AG10803 (cell line): ENCODE measurements at regions not wholly inside any gene's neighbourhood (a gene's known extent, or its start where the extent isn't known, plus 50 kb on each side); places are given as distances from the start of the nearest gene placed in this dataset.

Source experiments
- DNase-seq: peaks from one replicate; pipeline ENCODE4 v3.0.0; 2010; ENCODE audit warnings: low read depth
- H3K4me3 ChIP-seq: 2 replicates; pipeline ENCODE4 v1.5.1; 2011; ENCODE audit warnings: mild to moderate bottlenecking, low read length, control low read depth
- TF ChIP-seq, protein P1 (sequence below): conservative IDR thresholded peaks from 2 replicates; pipeline ENCODE4 v1.5.1; 2011; ENCODE audit warnings: mild to moderate bottlenecking, low read length, control low read depth, inconsistent platforms

DNA sequence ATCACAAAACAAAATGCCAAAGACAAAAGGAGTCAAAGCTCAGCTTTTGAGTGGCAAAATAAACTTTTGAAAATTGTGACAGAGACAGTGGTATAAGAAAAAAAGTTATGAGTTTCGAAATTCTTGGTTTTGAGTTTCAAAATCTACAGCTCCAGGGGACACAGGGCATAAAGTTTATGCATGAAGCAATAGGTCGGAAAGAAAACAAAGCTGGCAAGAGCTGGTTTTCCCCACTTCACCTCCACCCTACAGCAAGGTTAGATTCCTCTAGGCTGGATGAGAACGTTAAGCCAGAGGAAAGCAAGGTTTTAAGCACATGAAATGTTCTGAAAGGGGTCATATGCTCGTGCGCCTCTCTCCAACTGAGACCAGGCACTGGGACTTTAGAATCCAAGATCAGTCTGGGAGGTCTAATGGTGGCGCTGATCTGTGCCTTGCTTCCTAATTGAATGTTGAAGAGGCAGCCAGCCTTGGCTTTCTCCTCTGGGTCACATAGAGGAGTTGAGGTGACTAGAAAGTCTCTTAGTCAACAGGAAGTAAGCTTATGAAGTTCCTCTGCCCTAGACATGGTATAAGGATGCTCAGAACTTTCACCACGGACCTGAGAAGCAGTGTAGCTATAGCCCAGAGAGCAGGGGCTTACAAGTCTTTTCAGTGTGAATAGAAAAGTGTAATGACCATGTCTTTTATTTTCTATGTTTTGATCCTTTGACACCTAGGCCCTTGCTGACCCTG is 167.7 kb upstream of the DMAC1 start:
- TF ChIP-seq, protein P1, sequence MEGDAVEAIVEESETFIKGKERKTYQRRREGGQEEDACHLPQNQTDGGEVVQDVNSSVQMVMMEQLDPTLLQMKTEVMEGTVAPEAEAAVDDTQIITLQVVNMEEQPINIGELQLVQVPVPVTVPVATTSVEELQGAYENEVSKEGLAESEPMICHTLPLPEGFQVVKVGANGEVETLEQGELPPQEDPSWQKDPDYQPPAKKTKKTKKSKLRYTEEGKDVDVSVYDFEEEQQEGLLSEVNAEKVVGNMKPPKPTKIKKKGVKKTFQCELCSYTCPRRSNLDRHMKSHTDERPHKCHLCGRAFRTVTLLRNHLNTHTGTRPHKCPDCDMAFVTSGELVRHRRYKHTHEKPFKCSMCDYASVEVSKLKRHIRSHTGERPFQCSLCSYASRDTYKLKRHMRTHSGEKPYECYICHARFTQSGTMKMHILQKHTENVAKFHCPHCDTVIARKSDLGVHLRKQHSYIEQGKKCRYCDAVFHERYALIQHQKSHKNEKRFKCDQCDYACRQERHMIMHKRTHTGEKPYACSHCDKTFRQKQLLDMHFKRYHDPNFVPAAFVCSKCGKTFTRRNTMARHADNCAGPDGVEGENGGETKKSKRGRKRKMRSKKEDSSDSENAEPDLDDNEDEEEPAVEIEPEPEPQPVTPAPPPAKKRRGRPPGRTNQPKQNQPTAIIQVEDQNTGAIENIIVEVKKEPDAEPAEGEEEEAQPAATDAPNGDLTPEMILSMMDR: no peak
- DNase-seq: no peak
- H3K4me3 ChIP-seq: no peak overlapping the region

DNA sequence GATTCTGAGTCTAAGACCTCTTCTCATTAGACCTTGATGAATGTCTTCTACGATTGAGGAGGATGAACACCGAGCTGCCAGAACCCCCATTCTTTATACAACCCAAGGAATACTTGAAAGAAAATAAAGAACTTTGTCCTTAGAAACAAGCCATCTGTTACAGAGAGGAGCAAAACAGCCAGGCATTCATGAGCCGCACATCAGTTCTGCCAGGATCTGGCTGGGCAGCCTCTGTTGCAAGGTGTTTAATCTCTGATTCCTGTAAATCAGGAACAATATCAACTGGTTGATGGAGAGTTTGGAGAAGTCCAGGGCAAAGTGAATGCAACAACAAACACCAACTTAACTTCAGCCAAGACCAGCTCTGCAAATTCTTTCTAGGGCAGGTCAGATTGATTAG is 165.5 kb upstream of the DMAC1 start:
- TF ChIP-seq, protein P1: no peak
- no peak overlapping the region for H3K4me3 ChIP-seq
- DNase-seq: no peak

- DNase-seq: no peak
- no peak overlapping the region for H3K4me3 ChIP-seq
- TF ChIP-seq, protein P1: no peak
These were observed 163.4 kb upstream of the DMAC1 start for GRCh38 chr9:7963026-7963425.

DNA sequence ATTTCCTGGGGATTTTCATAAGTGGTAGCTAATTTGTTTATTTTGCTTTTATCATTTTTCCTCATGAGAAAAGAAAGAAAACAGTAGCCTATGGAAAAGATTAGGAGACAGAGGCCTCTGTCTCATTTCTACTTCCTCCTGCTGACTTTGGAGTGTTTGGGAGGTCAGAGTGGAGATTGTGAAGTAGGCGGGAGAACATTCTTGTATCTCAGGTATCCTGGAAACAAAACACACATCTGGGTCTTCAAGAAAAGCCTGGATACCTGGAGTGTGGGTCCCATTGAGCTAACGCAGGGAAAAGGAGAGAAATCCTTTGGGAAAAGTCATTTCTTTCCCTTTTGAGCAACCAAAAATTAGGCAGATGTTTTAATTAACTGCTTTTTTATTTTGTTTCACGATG is 161.5 kb upstream of the DMAC1 start:
- no peak for DNase-seq
- H3K4me3 ChIP-seq: no peak overlapping the region
- TF ChIP-seq, protein P1: no peak

- H3K4me3 ChIP-seq: no peak overlapping the region
- no peak for DNase-seq
- TF ChIP-seq, protein P1: no peak
These were observed 160.9 kb upstream of the DMAC1 start for GRCh38 chr9:7960320-7961050.

GRCh38 chr9:7957803-7958202 is 158.2 kb upstream of the DMAC1 start:
- H3K4me3 ChIP-seq: no peak overlapping the region
- TF ChIP-seq, protein P1: no peak
- no peak for DNase-seq

DNA sequence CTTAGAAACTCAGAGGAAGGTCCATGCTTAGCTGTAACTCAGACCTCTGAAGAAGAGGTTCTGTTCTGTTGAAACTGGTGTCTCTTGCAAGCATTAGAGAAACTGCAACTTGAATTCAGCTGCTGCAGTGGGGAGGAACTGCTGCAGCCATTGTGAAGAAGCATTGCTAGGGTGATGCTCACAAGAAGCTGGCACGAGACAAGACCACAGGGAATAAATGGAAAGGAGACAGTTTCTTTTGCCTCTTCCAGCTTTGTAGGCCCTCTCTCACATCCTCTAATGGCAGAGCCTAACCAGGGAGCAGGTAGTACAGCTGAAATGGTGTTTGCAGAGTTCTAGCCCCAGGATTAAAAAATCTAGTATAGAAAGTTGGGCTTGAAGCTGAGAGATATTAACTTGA is 148.0 kb upstream of the DMAC1 start:
- TF ChIP-seq, protein P1: no peak
- no peak for DNase-seq
- H3K4me3 ChIP-seq: no peak overlapping the region
